GM12878 (cell line): ENCODE measurements at regions not wholly inside any gene's neighbourhood (a gene's known extent, or its start where the extent isn't known, plus 50 kb on each side); places are given as distances from the start of the nearest gene placed in this dataset.

ENCODE experiments used
- ATAC-seq: fragments of 200-7000 bp; cut with Tn5 transposase; 3 replicates; pipeline ENCODE4 v1.9.1; 2020; ENCODE audit warnings: mild to moderate bottlenecking, moderate library complexity
- BruUV-seq: library from RNA; stranded (reverse); fragments of 400-500 nt; replicated peaks from 2 replicates; lab custom pipeline; 2021; lab: Mats Ljungman, UMichigan
- CTCF ChIA-PET: fragments of 300-600 bp; sonication (Branson Sonifier 250); formaldehyde crosslinking; extraction: SDS; loops from one replicate; lab custom pipeline; 2021; ENCODE audit warnings: inconsistent platforms; lab: Yijun Ruan, JAX
- POLR2A ChIA-PET: fragments of 350-600 bp; formaldehyde crosslinking; extraction: SDS; loops from one replicate; lab custom pipeline; 2021; ENCODE audit warnings: inconsistent platforms; lab: Charles Lee
- RAD21 ChIA-PET: fragments of 300-600 bp; sonication (Branson Sonifier 250); formaldehyde crosslinking; loops from one replicate; lab custom pipeline; 2023; ENCODE audit warnings: antibody characterized with exemption; ENCODE audit not compliant: unreplicated experiment; lab: Charles Lee
- SMC1A ChIA-PET: fragments of 300-600 bp; sonication (Branson Sonifier 250); formaldehyde crosslinking; loops from one replicate; lab custom pipeline; 2023; ENCODE audit not compliant: unreplicated experiment, uncharacterized antibody; lab: Charles Lee
- DNase-seq: peaks from one replicate; pipeline ENCODE4 v3.0.0-alpha.2; 2011; ENCODE audit warnings: low read depth, low spot score
- FAIRE-seq: peaks from 3 replicates; lab custom pipeline; 2011; peaks lifted over from hg19 to GRCh38; lab: Jason Lieb, UNC
- H2AFZ ChIP-seq: 2 replicates; pipeline ENCODE4 v1.6.0; 2011; ENCODE audit warnings: low read depth, low read length, control low read depth; ENCODE audit not compliant: control insufficient read depth
- H3K27ac ChIP-seq: 2 replicates; pipeline ENCODE4 v1.5.1; 2011; ENCODE audit warnings: control low read depth; ENCODE audit not compliant: control insufficient read depth, insufficient read depth
- H3K27me3 ChIP-seq, 2 experiments: replicated peaks in 1 of 2; 2 replicates each; pipeline versions ENCODE4 v1.6.0 to v1.6.1; 2011; ENCODE audit warnings: low read length in 1 of 2; ENCODE audit not compliant: control insufficient read depth in 2 of 2, insufficient read depth in 2 of 2
- H3K36me3 ChIP-seq, 2 experiments: 2 replicates each; pipeline ENCODE4 v1.5.1; 2011; ENCODE audit warnings: low read length in 1 of 2; ENCODE audit not compliant: control insufficient read depth in 2 of 2, insufficient read depth in 2 of 2
- H3K4me1 ChIP-seq: 2 replicates; pipeline ENCODE4 v1.6.1; 2011; ENCODE audit warnings: mild to moderate bottlenecking, low read length, moderate library complexity, mixed read lengths; ENCODE audit not compliant: control insufficient read depth, insufficient read depth
- H3K4me2 ChIP-seq: 2 replicates; pipeline ENCODE4 v1.6.0; 2011; ENCODE audit warnings: control low read depth; ENCODE audit not compliant: control insufficient read depth, insufficient read depth
- H3K4me3 ChIP-seq: fragments of 200-600 bp; sonication (generic); 2 replicates; pipeline ENCODE4 v1.5.1; 2016
- H3K79me2 ChIP-seq: 2 replicates; pipeline ENCODE4 v1.6.0; 2011; ENCODE audit warnings: low read length; ENCODE audit not compliant: control insufficient read depth, insufficient read depth
- H3K9ac ChIP-seq: 2 replicates; pipeline ENCODE4 v1.8.0; 2011; ENCODE audit warnings: low read length, control low read depth, mixed read lengths; ENCODE audit not compliant: control insufficient read depth, insufficient read depth
- H3K9me3 ChIP-seq: replicated peaks from 3 replicates; pipeline ENCODE4 v1.5.1; 2011; ENCODE audit warnings: mild to moderate bottlenecking, low read length; ENCODE audit not compliant: control insufficient read depth, insufficient read depth
- H4K20me1 ChIP-seq: 2 replicates; pipeline ENCODE4 v1.6.0; 2011; ENCODE audit not compliant: control insufficient read depth, insufficient read depth
- CTCF ChIP-seq, 3 experiments: IDR thresholded peaks in 2 of 3; conservative IDR thresholded peaks in 1 of 3; 2 replicates each; pipeline ENCODE4 v1.5.1; 2011; ENCODE audit warnings: low read depth in 3 of 3, low read length in 3 of 3, mild to moderate bottlenecking in 3 of 3, control low read depth in 2 of 3, moderate library complexity in 2 of 3, inconsistent platforms in 1 of 3, mixed read lengths in 1 of 3; ENCODE audit not compliant: control insufficient read depth in 2 of 3, insufficient read depth in 1 of 3; ENCODE audit errors: extremely low read depth in 1 of 3
- ELK1 ChIP-seq: IDR thresholded peaks from 2 replicates; pipeline ENCODE4 v1.6.1; 2012; ENCODE audit warnings: low read depth, low read length, improper control_type of control experiment
- HSF1 ChIP-seq: fragments of 150-350 bp; IDR thresholded peaks from 2 replicates; pipeline ENCODE4 v1.6.1; 2014; ENCODE audit warnings: mild to moderate bottlenecking, low read depth, low read length
- MTA3 ChIP-seq: IDR thresholded peaks from 2 replicates; pipeline ENCODE4 v1.6.1; 2012; ENCODE audit warnings: low read length, inconsistent platforms, borderline replicate concordance
- RAD21 ChIP-seq: IDR thresholded peaks from 2 replicates; pipeline ENCODE4 v1.6.1; 2011; ENCODE audit warnings: mild to moderate bottlenecking, low read depth, low read length, moderate library complexity; ENCODE audit not compliant: insufficient read depth
- WGBS: methylation state at CpG from one replicate; pipeline ENCODE4 v1.1.6; 2016; ENCODE audit warnings: low lambda C conversion rate; ENCODE audit not compliant: insufficient replicate concordance, insufficient coverage; ENCODE audit errors: missing lambda C conversion rate; 5-methylcytosine and 5-hydroxymethylcytosine counted together
- in situ Hi-C: fragments of 300-500 bp; cut with MboI; formaldehyde crosslinking; loops from 9 replicates; pipeline ENCODE4 v1.14.3; 2018; ENCODE audit warnings: mixed read lengths
- intact Hi-C: fragments of 100-400 bp; cut with micrococcal nuclease; formaldehyde crosslinking; loops from one replicate; pipeline ENCODE4 v1.14.2; 2022; ENCODE audit not compliant: unreplicated experiment

DNA sequence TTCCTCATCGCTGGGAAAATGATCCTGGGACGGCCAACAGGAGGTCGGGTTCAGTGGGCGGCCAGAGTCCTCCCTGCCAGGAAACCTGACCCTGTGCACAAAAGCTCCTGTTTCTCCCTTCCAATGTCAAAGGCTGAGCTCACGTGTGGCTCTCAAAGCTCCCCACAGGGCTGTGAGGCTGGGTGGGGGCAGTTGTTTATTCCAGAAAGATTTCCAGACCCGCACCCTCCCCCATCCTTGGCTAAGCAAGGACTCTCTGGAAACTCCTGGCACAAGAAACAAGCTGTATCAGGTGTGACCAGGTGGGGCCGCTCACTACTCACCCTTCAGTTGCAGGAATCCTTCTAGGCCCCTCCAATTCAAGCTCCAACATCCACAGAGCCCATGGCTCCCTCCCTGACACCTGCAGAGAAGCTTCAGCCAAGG is 131.9 kb downstream of the SHANK2 start:
- Histone ChIP-seq H3K27ac (no peak overlapping the region), H3K79me2 (no peaks in the 10 kb centered on the region), H3K4me3 (no peak overlapping the region), H3K9ac (no peak overlapping the region), H3K4me1 (no peaks in the 10 kb centered on the region), H3K4me2 (no peak overlapping the region), H3K36me3 (no peaks in the 10 kb centered on the region), H4K20me1 (no peaks in the 10 kb centered on the region), H2AFZ (no peak overlapping the region), H3K9me3 (no peaks in the 10 kb centered on the region), H3K27me3 (no peaks in the 10 kb centered on the region)
- ChIA-PET CTCF (interaction anchor here (1.3 kb wide), 1 partner anchor 299 kb away, joined by 4 read pairs; no protein-coding TSS in a partner anchor), RAD21 (no interaction called here), SMC1A (no interaction called here), POLR2A (no interaction called here)
- TF ChIP-seq HSF1 (no peak), RAD21 (0 out of 2 replicates have a peak, but pooled peaks have one; percentile 28), ELK1 (no peak), CTCF (IDR thresholded peaks at IDR 0.05 in 2 of 3, conservative IDR thresholded peaks at IDR 0.05 in 1 of 3; ENCODE audit: control insufficient read depth in 2 of 3, extremely low read depth in 1 of 3, insufficient read depth in 1 of 3, low read depth in 3 of 3, low read length in 3 of 3) (peak in 2 of 3 experiments; percentile 24 to 38; a peak in 4 of 6 replicates), MTA3 (no peak)
- DNase-seq = no peak
- intact Hi-C loops (no loop called here), in situ Hi-C loops (no loop called here)
- WGBS = 8% methylated on average over 7 of the region's 7 CpGs
- no peak for FAIRE-seq
- ATAC-seq = peak; percentile 38; the same call in 1 of the 3 replicates
- no TSS peak for BruUV-seq
